ENCODE measurements at regions not wholly inside any gene's neighbourhood (a gene's known extent, or its start where the extent isn't known, plus 50 kb on each side); places are given as distances from the start of the nearest gene placed in this dataset.
"Not testable (repeated sequence)": the region's sequence is repeated elsewhere in the genome, so short reads cannot be mapped to it uniquely, and the experiment has no call there.

GRCh38 chr2:131645177-131645765 lies 117.6 kb downstream of the CCDC74A start:
- H3K27ac ChIP-seq: no peak overlapping the region
- no peak for DNase-seq
- H3K4me3 ChIP-seq: no peak overlapping the region
- peaks cover 0 to 6% (median 0%) of the 10 kb centered on the region in 4 donors for H3K27me3 ChIP-seq
- no peaks in the 10 kb centered on the region for H3K4me1 ChIP-seq
- TF ChIP-seq POLR2A (IDR thresholded peaks at IDR 0.05): no peak
- TF ChIP-seq, protein P1, sequence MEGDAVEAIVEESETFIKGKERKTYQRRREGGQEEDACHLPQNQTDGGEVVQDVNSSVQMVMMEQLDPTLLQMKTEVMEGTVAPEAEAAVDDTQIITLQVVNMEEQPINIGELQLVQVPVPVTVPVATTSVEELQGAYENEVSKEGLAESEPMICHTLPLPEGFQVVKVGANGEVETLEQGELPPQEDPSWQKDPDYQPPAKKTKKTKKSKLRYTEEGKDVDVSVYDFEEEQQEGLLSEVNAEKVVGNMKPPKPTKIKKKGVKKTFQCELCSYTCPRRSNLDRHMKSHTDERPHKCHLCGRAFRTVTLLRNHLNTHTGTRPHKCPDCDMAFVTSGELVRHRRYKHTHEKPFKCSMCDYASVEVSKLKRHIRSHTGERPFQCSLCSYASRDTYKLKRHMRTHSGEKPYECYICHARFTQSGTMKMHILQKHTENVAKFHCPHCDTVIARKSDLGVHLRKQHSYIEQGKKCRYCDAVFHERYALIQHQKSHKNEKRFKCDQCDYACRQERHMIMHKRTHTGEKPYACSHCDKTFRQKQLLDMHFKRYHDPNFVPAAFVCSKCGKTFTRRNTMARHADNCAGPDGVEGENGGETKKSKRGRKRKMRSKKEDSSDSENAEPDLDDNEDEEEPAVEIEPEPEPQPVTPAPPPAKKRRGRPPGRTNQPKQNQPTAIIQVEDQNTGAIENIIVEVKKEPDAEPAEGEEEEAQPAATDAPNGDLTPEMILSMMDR (IDR thresholded peaks at IDR 0.05): no peak
- TF ChIP-seq POLR2AphosphoS5 (IDR thresholded peaks at IDR 0.05): no peak
- TF ChIP-seq EP300 (IDR thresholded peaks at IDR 0.05): no peak
- 91 to 97% methylated on average over 12 of the region's 14 CpGs for WGBS, 2 donors
- H3K36me3 ChIP-seq: no peaks in the 10 kb centered on the region
- ATAC-seq (ENCODE audit: low FRiP score in 2 of 2): no peak
- no peaks in the 10 kb centered on the region for H3K9me3 ChIP-seq

GRCh38 chr2:131646220-131646619 lies 118.5 kb downstream of the CCDC74A start:
- not testable (repeated sequence) for H3K4me3 ChIP-seq; H3K36me3 ChIP-seq; DNase-seq; H3K9me3 ChIP-seq; H3K4me1 ChIP-seq; ATAC-seq (ENCODE audit: low FRiP score in 2 of 2); H3K27me3 ChIP-seq; H3K27ac ChIP-seq
- WGBS, 2 donors: 83 to 94% methylated on average over 10 to 15 of the region's 15 CpGs

GRCh38 chr2:131646669-131647297 lies 119.1 kb downstream of the CCDC74A start:
- DNase-seq (peak in 1 of 2 donors; percentile 84), ATAC-seq (ENCODE audit: low FRiP score in 2 of 2) (no peak)
- Histone ChIP-seq H3K27ac (no peak overlapping the region), H3K36me3 (no peaks in the 10 kb centered on the region), H3K9me3 (no peaks in the 10 kb centered on the region), H3K4me1 (no peaks in the 10 kb centered on the region), H3K27me3 (peaks cover 0 to 6% (median 0%) of the 10 kb centered on the region in 4 donors), H3K4me3 (peak overlapping the region in 2 of 4 donors; percentile 2 to 3)
- 25 to 42% methylated on average over 19 to 42 of the region's 47 CpGs for WGBS, 2 donors
- TF ChIP-seq EP300 (IDR thresholded peaks at IDR 0.05) (no peak), POLR2AphosphoS5 (IDR thresholded peaks at IDR 0.05) (no peak), POLR2A (IDR thresholded peaks at IDR 0.05) (no peak)

GRCh38 chr2:131648565-131648964 lies 120.9 kb downstream of the CCDC74A start:
- not testable (repeated sequence) for H3K27ac ChIP-seq; H3K9me3 ChIP-seq; H3K27me3 ChIP-seq; ATAC-seq (ENCODE audit: low FRiP score in 2 of 2); H3K4me1 ChIP-seq; H3K4me3 ChIP-seq; H3K36me3 ChIP-seq; DNase-seq
- 72 to 75% methylated on average over 3 of the region's 3 CpGs for WGBS, 2 donors

DNA sequence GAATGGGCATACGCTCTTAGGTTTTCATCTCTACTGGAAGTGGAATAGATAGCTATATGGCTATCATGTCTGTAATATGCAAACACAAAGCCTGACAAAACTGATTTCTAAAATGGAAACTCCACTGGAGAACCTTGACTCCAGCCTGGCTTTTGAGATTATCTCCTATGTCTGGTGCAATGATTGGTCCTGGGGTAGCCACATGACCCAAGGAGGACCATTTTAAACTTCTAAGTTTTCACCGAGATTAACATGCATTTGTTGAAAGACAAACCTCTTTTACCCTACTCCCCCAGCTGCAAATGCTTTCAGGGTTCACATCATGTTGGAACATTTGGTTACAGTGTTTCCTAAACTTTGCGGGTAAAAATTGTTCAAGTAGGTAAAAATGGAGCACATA lies 124.6 kb downstream of the CCDC74A start:
- H3K9me3 ChIP-seq, H3K36me3 ChIP-seq: not testable (repeated sequence)
- WGBS, 2 donors: 60 to 86% methylated on average over 3 of the region's 3 CpGs

GRCh38 chr2:131654107-131654506 lies 126.4 kb downstream of the CCDC74A start:
- H3K36me3 ChIP-seq; H3K9me3 ChIP-seq; DNase-seq; H3K4me1 ChIP-seq; H3K4me3 ChIP-seq; H3K27ac ChIP-seq; ATAC-seq (ENCODE audit: low FRiP score in 2 of 2); H3K27me3 ChIP-seq: not testable (repeated sequence)
- WGBS, 2 donors: 80% methylated on average over 2 of the region's 2 CpGs

More for the DNA sequence above, 124.6 kb downstream of the CCDC74A start:
- H3K27me3 ChIP-seq; ATAC-seq (ENCODE audit: low FRiP score in 2 of 2); H3K4me1 ChIP-seq; H3K4me3 ChIP-seq; DNase-seq; H3K27ac ChIP-seq: not testable (repeated sequence)

DNA sequence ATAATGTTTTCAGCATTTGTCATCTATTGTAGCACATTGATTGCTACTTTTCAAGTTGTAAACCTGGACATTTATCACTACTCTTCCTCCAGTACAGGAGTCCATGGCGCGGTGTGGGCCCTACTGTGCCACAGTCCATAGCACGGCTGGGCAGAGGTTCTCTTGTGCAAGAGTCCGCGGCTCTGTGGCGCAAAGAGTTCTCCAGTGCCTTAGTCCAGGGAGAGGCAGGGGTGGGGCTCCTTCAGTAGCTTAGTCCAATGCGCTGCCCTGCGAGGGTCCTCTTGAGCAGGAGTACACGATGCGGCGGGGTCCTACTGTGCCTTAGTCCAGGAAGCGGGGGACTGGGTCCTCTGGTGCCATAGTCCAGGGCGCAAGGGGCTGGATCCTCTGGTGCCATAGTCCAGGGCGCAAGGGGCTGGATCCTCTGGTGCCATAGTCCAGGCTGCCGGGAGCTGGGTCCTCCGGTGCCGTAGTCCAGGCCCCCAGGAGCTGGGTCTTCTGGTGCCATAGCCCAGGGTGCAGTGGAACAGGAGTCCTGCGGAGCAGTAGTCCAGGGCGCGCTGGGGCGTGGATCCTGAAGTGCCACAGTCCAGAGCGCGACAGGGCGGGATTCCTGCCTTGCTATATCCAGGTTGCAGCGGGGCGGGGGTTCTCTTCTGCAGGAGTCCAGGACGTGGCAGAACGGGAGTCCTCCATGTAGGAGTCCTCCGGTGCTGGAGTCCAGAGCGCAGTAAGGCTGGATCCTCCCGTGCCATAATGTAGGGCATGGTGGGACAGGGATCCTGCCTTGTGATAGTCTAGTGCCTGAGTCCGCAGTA lies 129.3 kb downstream of the CCDC74A start:
- Histone ChIP-seq H3K27me3 (no peaks in the 10 kb centered on the region), H3K4me1 (no peaks in the 10 kb centered on the region), H3K4me3 (no peak overlapping the region), H3K27ac (no peak overlapping the region), H3K36me3 (no peaks in the 10 kb centered on the region), H3K9me3 (no peaks in the 10 kb centered on the region)
- DNase-seq: no peak
- WGBS, 2 donors: 90 to 95% methylated on average over 21 to 32 of the region's 32 CpGs
- no peak for TF ChIP-seq POLR2AphosphoS5 (IDR thresholded peaks at IDR 0.05)
- TF ChIP-seq, protein P1 (IDR thresholded peaks at IDR 0.05): no peak
- TF ChIP-seq POLR2A (IDR thresholded peaks at IDR 0.05): no peak
- no peak for TF ChIP-seq EP300 (IDR thresholded peaks at IDR 0.05)
- no peak for ATAC-seq (ENCODE audit: low FRiP score in 2 of 2)

Measured in upper lobe of left lung (tissue), 6 donors.